GM12878 (cell line): ENCODE measurements at regions not wholly inside any gene's neighbourhood (a gene's known extent, or its start where the extent isn't known, plus 50 kb on each side); places are given as distances from the start of the nearest gene placed in this dataset.

Experiments used
- HDAC6 ChIP-seq: fragments of 200-600 bp; sonication (generic); IDR thresholded peaks from one replicate; pipeline ENCODE4 v1.8.0; 2017; ENCODE audit warnings: antibody characterized with exemption; ENCODE audit not compliant: unreplicated experiment
- POLR2AphosphoS5 ChIP-seq: IDR thresholded peaks from 2 replicates; pipeline ENCODE4 v1.6.1; 2011; ENCODE audit warnings: mild to moderate bottlenecking, low read length, inconsistent platforms
- SREBF2 ChIP-seq: IDR thresholded peaks from 2 replicates; pipeline ENCODE4 v1.6.1; 2012; ENCODE audit warnings: mild to moderate bottlenecking, low read length

DNA sequence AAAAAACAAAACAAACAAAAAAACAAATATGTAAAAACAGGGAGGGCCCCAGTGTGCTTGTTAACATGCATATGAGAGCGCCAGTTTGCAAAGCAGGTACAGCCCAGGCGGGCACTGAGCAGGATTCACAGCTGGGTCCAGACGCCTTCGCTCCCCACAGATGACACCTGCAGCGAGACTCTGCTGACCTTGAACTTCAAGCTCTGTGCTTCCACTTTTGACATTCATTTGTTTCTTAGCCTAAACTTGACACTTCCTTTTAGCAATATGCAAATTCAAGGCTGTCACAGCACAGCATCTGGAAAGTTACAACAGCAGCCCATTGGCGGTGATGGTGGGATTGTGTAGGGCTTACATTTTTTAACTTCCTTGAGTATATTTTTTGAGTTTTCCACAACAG, 88.8 kb upstream of the TNS3 start:
- TF ChIP-seq SREBF2 (no peak), POLR2AphosphoS5 (peak; percentile 47; the same call in 1 of the 2 replicates), HDAC6 (no peak)
